NCI-H187 (cell line): ENCODE measurements at regions not wholly inside any gene's neighbourhood (a gene's known extent, or its start where the extent isn't known, plus 50 kb on each side); places are given as distances from the start of the nearest gene placed in this dataset.
"Not testable (repeated sequence)": the region's sequence is repeated elsewhere in the genome, so short reads cannot be mapped to it uniquely, and the experiment has no call there.

Source experiments
- DNase-seq, 2 experiments: peaks; one replicate each; lab custom pipeline; 2025; lab: John Stamatoyannopoulos, UW

- DNase-seq = no peak
These were observed 335.4 kb upstream of the CDH2 start for GRCh38 chr18:28512357-28512756.

- no peak for DNase-seq
These were observed 334.5 kb upstream of the CDH2 start for GRCh38 chr18:28511413-28511821.

GRCh38 chr18:28510210-28510609 lies 333.3 kb upstream of the CDH2 start:
- no peak for DNase-seq

- no peak for DNase-seq
These were observed 327.1 kb upstream of the CDH2 start for GRCh38 chr18:28504066-28504465.

DNA sequence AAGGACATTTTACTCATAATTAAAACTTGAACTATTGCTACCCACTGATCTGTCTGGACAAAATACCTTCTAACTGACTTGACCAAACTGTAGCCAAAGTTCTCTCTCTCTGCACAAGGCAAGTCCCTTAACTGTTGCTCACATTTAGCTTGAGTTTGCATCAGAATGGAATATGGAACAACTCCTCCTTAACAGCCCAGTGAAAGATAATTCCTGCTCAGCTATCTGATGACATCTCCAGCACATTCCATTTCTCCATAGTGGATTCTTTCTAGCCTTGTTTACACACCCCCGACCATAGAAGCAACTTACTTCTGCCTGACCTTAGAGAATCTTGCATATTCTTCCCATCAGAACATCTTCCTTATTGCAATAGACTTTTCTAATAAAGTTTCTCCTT lies 317.2 kb upstream of the CDH2 start:
- no peak for DNase-seq

GRCh38 chr18:28485918-28486317 lies 309.0 kb upstream of the CDH2 start:
- DNase-seq = no peak

DNA sequence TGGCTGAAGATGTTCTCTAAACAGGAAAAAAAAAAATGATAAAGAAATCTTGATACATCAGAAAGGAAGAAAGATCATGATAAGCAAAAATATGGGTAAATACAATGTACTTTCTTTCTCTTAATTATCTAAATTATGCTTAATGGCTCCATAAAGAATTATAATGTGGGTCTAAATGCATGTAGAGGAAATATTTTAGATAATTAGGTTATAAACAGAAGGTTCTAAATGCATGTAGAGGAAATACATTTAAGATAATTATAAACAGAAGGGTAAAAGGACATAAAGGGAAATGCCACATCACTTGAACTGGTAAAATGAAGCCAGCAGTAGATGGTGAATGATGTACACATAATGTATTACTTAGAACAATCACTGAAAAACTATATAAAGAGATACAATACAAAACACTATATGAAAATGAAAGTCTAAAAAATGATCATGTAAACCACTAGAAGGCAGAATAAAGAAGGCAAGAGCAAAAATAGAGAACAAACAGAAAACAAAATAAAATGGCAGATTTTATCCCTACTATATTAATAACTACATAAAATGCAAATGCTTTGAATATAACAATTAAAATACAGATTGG lies 308.4 kb upstream of the CDH2 start:
- DNase-seq = no peak

GRCh38 chr18:28478531-28478930 lies 301.6 kb upstream of the CDH2 start:
- no peak for DNase-seq

- no peak for DNase-seq
These were observed 299.4 kb upstream of the CDH2 start for GRCh38 chr18:28476302-28476701.

DNA sequence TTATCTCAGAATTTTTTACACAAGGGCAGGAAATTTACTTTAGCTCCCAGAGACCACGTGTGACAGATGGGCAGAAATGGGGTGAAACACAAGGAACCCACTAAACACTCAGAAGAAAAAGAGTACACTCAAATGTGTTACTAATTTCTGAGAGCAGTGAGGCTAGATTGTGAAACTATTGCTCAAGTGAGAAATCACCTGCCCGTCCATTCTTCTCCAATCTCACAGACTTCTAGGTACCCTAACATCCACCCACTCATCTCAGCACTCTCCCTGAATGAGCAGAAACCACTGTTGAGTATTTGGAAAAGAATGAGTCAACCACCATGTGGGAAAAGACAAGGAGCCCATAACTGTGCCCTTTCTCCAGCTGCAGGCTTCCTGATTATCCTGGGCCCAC lies 293.0 kb upstream of the CDH2 start:
- no peak for DNase-seq

DNA sequence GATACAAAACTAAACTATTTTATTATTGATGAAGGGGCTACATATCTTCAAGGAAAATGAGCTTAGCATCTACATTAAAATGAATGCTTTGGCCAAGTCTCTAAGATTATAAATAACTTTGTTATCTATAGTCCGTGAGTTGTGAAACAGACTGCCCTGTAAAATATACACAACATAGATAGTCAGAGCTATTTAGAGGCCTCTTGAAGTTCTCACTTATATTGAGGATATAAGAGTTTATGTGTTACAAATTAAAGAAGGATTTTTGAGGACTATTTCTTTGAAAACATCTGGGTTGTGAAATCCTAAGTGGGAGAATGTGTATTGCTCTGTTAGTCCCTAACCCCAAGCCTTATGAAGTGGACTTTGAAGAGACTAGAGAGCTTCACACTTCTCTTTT lies 292.0 kb upstream of the CDH2 start:
- DNase-seq = no peak

DNA sequence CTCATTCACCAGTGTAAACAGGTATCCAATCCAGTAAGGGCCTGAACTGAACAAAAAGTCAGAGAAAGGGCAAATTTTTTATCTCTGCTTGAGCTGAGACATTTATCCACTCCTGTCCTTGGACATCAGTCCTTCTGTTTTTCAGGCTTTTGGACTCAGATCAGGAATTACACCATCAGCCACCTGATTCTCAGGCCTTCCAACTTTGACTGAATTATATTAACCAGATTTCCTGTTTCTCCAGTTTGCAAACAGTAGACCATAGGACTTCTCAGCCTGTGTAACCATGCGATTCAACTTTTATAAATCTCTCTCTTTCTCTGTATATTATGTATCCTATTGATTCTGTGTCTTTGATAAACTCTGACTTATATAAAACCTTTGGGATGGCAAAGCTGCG lies 289.3 kb upstream of the CDH2 start:
- DNase-seq = no peak

DNA sequence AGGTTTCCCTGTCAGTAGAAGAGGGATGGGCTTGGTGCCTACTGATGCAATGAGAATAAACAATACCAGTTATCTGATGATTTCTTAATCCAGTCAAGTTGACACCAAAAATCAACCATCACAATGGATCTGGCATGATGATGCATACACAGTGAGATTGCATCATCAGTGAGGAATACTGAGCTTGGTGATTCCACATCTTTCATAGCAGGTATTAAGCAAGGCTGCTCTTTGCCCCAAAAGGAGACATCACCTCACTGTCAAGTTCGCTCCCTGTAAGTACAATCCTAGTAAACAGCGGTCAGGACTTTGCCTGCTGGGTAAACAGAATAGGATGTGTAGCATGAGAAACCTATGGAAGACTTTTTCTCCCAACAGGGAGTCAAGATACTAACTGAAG lies 282.7 kb upstream of the CDH2 start:
- no peak for DNase-seq

DNA sequence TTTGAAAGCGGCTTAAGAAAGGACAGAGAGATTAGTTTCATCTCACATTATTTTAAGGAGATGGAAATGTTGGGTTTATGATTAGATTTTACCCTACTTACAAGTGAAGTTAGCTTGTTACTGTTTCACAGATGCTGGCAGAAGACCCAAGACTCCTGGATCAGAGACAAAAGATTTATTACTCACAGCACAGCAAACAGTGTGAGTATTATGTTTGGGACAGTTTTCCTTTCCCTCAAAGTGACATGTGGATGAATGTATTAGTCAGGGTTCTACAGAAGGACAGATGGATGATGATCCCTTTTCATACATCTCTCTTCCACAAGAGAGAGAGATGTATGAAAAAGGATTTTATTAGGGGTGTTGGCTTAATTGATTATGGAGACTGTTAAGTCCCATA lies 281.8 kb upstream of the CDH2 start:
- DNase-seq = no peak

- DNase-seq = no peak
These were observed 280.9 kb upstream of the CDH2 start for GRCh38 chr18:28457784-28458183.

GRCh38 chr18:28455971-28456370 lies 279.0 kb upstream of the CDH2 start:
- DNase-seq = no peak

DNA sequence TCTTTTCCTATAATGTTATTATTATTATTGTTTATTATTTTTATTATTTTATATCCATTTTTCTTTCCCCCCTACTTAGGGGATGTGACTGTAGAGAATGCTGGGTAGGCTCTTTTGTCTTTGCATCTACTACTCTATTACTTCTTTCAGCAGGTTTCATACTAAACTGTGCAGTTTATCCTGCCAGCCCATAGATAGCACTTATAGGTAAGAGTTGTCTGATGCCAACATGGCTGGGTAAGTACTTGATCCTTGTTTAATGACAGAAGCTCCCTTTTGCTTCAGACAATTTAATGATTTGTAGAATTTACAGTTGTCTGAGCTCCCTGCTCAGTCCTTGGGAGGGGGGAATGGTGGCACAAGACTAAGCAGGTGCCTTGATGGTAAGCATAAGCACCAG lies 262.9 kb upstream of the CDH2 start:
- no peak for DNase-seq

DNA sequence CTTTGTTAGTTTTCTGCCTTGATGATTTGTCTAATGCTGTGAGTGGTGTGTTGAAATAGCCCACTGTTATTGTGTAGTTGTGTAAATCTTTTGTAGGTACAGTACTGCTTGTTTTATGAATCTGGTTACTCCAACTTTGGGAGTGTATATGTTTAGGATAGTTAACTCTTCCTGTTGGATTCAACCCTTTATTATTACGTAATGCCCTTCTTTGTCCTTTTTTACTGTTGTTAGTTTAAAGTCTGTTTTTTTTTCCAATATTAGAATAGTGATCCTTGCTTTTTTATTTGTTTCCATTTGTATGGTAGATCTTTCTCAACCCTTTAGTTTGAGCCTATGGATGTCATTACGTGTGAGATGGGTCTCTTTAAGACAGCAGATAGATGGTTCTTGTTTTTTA lies 261.5 kb upstream of the CDH2 start:
- no peak for DNase-seq

- DNase-seq = no peak
These were observed 255.4 kb upstream of the CDH2 start for GRCh38 chr18:28432339-28432738.

DNA sequence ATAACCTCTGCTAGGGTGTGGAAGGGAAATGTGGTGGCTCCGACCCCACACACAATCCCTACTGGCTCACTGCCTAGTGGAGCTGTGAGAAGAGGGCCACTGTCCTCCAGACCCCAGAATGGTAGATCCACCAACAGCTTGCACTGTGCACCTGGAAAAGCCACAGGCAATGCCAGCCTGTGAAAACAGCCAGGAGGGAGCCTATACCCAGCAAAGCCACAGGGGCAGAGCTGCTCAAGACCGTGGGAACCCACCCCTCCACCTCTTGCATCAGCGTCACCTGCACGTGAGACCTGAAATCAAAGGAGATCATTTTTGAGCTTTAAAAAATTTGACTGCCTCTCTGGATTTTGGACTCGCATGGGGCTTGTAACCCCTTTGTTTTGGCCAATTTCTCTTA lies 249.0 kb upstream of the CDH2 start:
- DNase-seq = no peak

DNA sequence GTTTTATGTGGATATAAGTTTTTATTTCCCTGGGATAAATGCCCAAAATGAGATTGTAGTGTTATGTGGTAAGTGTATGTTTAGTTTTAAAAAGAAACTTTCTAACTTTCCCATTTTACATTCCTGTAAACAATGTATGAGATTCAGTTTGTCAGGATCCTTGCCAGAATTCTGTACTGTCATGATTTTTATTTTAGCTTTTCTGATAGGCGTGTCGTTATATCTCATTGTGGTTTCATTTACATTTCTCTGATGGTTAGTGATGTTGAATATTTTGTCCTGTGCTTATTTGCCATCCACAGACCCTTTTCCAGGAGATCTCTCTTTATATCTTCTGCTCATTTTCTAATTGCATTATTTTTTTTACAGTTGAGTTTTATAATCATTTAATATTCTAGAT lies 245.6 kb upstream of the CDH2 start:
- DNase-seq = no peak

- not testable (repeated sequence) for DNase-seq
These were observed 245.0 kb upstream of the CDH2 start for GRCh38 chr18:28421950-28422349.

- no peak for DNase-seq
These were observed 235.6 kb upstream of the CDH2 start for GRCh38 chr18:28412521-28412920.

DNA sequence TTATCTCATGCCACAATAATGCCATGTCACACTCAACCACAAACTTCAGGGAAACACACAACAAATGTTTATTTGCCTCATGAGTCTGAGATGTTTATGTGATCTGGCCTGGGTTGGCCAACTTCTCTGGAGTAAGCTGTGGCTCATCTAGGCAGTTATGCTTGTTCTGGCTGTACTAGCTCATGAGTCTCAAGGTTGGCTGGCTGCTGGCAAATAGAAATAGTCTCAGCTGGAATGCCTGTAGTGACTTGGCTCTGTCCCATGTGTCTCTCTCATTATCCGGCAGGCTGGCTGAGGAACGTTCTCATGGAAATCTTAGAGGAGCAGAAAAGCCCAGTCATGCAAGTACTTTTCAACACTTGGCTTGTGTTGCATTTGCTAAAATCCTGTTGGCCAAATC lies 234.9 kb upstream of the CDH2 start:
- DNase-seq = no peak

DNA sequence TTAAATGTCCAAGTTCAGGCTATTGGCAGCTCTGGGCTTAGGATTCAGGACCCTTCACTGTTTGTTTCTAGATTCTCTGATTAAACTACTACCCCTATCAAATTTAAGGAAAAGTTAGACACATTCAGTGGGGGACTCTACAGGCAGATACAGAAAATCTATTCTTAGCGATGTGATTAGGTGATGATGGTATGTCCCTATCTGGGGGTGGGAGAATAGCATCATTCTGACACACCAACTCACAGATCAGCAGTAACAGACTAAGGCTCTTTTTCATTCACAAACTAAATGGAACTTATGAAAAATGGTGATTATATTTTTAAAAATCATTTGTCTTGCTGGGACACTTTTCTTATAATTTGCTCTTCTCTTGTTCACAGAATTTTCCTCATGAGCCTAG lies 232.9 kb upstream of the CDH2 start:
- DNase-seq = no peak
